Vagina (tissue), 2 donors: ENCODE measurements at regions not wholly inside any gene's neighbourhood (a gene's known extent, or its start where the extent isn't known, plus 50 kb on each side); places are given as distances from the start of the nearest gene placed in this dataset.

Experiments used
- CTCF ChIP-seq, 3 experiments: fragments of 450-650 bp in 2 of 3; fragments of 200-600 bp in 1 of 3; sonication (generic) in 1 of 3; IDR thresholded peaks; one replicate each; pipeline ENCODE4 v1.5.1; 2017 to 2019; ENCODE audit warnings: antibody characterized with exemption in 3 of 3, mild to moderate bottlenecking in 2 of 3, moderate library complexity in 2 of 3
- POLR2AphosphoS5 ChIP-seq, 2 donors: sonication (generic); formaldehyde crosslinking; IDR thresholded peaks; one replicate each; pipeline ENCODE4 v1.9.0; 2017; ENCODE audit warnings: antibody characterized with exemption in 2 of 2, mild to moderate bottlenecking in 2 of 2, low read depth in 1 of 2; ENCODE audit not compliant: insufficient read depth in 1 of 2

- TF ChIP-seq CTCF (IDR thresholded peaks at IDR 0.05) (no peak), POLR2AphosphoS5 (IDR thresholded peaks at IDR 0.05; ENCODE audit: insufficient read depth in 1 of 2, low read depth in 1 of 2) (no peak)
Observed at GRCh38 chr3:80051602-80051962, 283.8 kb upstream of the ROBO1 start.
